SU-DHL-6 (cell line): ENCODE measurements at regions not wholly inside any gene's neighbourhood (a gene's known extent, or its start where the extent isn't known, plus 50 kb on each side); places are given as distances from the start of the nearest gene placed in this dataset.

Experiments
- CTCF ChIP-seq: fragments of 200-600 bp; sonication (generic); IDR thresholded peaks from one replicate; pipeline ENCODE4 v1.5.1; 2017; ENCODE audit warnings: antibody characterized with exemption, mild to moderate bottlenecking, low read length, moderate library complexity; ENCODE audit not compliant: insufficient read depth, poor library complexity, severe bottlenecking
- EZH2phosphoT487 ChIP-seq: fragments of 200-600 bp; sonication (generic), shearing (Covaris generic); conservative IDR thresholded peaks from 2 replicates; pipeline ENCODE4 v1.6.1; 2018; ENCODE audit warnings: mild to moderate bottlenecking, antibody characterized with exemption, low read length, moderate library complexity, mixed read lengths

DNA sequence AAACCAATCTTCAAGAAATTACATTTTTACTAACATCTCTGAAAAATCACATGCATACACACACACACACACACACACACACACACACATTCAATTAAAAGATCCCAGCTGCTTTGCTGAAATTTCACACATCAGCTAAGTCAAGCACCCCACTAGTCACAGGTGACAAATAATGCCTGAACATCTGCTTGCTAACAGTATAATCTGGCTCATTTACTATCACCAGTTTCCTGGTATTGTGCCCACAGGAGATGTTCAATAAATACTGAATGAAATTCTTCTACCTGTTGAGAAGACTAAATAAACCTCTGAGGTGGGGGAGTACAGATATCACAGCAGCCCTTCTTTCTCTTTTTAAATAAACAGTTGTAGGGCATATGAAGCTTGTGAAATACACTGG, 994.0 kb downstream of the ARAP2 start:
- TF ChIP-seq CTCF: no peak
- TF ChIP-seq EZH2phosphoT487: no peak
